GM23338 (cell line): ENCODE measurements at regions not wholly inside any gene's neighbourhood (a gene's known extent, or its start where the extent isn't known, plus 50 kb on each side); places are given as distances from the start of the nearest gene placed in this dataset.

Experiments used
- CREB1 ChIP-seq: fragments of 250-450 bp; sonication (Bioruptor Pico); IDR thresholded peaks from 2 replicates; pipeline ENCODE4 v1.5.0; 2020; ENCODE audit warnings: low read depth, mild to moderate bottlenecking, moderate library complexity
- EZH2 ChIP-seq: fragments of 200-600 bp; sonication (generic); IDR thresholded peaks from one replicate; pipeline ENCODE4 v1.8.0; 2017; ENCODE audit warnings: antibody characterized with exemption, mild to moderate bottlenecking, low read depth; ENCODE audit not compliant: unreplicated experiment
- EZH2phosphoT487 ChIP-seq: fragments of 200-600 bp; sonication (generic); IDR thresholded peaks from one replicate; pipeline ENCODE4 v1.8.1; 2018; ENCODE audit warnings: antibody characterized with exemption; ENCODE audit not compliant: unreplicated experiment
- JUNB ChIP-seq: IDR thresholded peaks from one replicate; pipeline ENCODE4 v1.6.1; 2016; ENCODE audit warnings: antibody characterized with exemption; ENCODE audit not compliant: unreplicated experiment
- NANOG ChIP-seq: IDR thresholded peaks from 2 replicates; pipeline ENCODE4 v1.6.1; 2016; ENCODE audit warnings: antibody characterized with exemption, borderline replicate concordance
- POLR2AphosphoS5 ChIP-seq: IDR thresholded peaks from 2 replicates; pipeline ENCODE4 v1.6.1; 2016; ENCODE audit warnings: antibody characterized with exemption, low read depth
- ZNF114 ChIP-seq: fragments of 250-450 bp; sonication (Bioruptor Pico); IDR thresholded peaks from 2 replicates; pipeline ENCODE4 v1.5.0; 2020; ENCODE audit warnings: mild to moderate bottlenecking, moderate library complexity
- ZNF331 ChIP-seq: fragments of 250-450 bp; sonication (Bioruptor Pico); IDR thresholded peaks from 2 replicates; pipeline ENCODE4 v1.5.0; 2020; ENCODE audit warnings: low read depth, mild to moderate bottlenecking, moderate library complexity
- TF ChIP-seq, protein P1 (sequence below), 2 experiments: fragments of 200-600 bp in 1 of 2; sonication (generic) in 1 of 2; conservative IDR thresholded peaks; 2 replicates each; pipeline versions ENCODE4 v1.5.1 to v1.6.1; 2016 to 2017; ENCODE audit warnings: antibody characterized with exemption in 2 of 2, low read depth in 2 of 2, mild to moderate bottlenecking in 2 of 2, moderate library complexity in 1 of 2
- TF ChIP-seq, protein P2 (sequence below): IDR thresholded peaks from one replicate; pipeline ENCODE4 v1.6.1; 2018; ENCODE audit warnings: antibody characterized with exemption; ENCODE audit not compliant: unreplicated experiment

DNA sequence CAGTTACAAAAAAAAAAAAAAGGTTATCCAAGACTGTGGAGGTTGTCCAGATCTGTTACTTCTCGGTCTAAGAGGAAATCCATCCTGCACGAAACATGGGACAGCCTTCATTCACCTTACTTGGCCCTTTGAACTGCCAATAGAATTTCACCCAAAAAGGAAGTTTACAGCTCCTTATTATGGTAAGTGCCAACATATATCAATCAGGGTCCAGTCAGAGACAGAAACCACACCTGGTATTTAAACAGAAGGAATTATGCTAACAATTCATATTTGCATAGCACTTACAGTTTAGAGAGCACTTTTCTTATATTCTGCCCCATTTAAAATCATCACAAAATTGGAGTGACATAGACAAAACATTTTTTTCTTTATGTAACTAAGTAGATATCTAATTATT, 93.6 kb upstream of the PTPN3 start:
- TF ChIP-seq, protein P1, sequence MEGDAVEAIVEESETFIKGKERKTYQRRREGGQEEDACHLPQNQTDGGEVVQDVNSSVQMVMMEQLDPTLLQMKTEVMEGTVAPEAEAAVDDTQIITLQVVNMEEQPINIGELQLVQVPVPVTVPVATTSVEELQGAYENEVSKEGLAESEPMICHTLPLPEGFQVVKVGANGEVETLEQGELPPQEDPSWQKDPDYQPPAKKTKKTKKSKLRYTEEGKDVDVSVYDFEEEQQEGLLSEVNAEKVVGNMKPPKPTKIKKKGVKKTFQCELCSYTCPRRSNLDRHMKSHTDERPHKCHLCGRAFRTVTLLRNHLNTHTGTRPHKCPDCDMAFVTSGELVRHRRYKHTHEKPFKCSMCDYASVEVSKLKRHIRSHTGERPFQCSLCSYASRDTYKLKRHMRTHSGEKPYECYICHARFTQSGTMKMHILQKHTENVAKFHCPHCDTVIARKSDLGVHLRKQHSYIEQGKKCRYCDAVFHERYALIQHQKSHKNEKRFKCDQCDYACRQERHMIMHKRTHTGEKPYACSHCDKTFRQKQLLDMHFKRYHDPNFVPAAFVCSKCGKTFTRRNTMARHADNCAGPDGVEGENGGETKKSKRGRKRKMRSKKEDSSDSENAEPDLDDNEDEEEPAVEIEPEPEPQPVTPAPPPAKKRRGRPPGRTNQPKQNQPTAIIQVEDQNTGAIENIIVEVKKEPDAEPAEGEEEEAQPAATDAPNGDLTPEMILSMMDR (conservative IDR thresholded peaks at IDR 0.05; ENCODE audit: low read depth in 2 of 2), result no peak
- TF ChIP-seq NANOG, result no peak
- TF ChIP-seq EZH2, result no peak
- TF ChIP-seq, protein P2, sequence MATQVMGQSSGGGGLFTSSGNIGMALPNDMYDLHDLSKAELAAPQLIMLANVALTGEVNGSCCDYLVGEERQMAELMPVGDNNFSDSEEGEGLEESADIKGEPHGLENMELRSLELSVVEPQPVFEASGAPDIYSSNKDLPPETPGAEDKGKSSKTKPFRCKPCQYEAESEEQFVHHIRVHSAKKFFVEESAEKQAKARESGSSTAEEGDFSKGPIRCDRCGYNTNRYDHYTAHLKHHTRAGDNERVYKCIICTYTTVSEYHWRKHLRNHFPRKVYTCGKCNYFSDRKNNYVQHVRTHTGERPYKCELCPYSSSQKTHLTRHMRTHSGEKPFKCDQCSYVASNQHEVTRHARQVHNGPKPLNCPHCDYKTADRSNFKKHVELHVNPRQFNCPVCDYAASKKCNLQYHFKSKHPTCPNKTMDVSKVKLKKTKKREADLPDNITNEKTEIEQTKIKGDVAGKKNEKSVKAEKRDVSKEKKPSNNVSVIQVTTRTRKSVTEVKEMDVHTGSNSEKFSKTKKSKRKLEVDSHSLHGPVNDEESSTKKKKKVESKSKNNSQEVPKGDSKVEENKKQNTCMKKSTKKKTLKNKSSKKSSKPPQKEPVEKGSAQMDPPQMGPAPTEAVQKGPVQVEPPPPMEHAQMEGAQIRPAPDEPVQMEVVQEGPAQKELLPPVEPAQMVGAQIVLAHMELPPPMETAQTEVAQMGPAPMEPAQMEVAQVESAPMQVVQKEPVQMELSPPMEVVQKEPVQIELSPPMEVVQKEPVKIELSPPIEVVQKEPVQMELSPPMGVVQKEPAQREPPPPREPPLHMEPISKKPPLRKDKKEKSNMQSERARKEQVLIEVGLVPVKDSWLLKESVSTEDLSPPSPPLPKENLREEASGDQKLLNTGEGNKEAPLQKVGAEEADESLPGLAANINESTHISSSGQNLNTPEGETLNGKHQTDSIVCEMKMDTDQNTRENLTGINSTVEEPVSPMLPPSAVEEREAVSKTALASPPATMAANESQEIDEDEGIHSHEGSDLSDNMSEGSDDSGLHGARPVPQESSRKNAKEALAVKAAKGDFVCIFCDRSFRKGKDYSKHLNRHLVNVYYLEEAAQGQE, result no peak
- TF ChIP-seq CREB1 (CRISPR knock-in tag), result no peak
- TF ChIP-seq EZH2phosphoT487, result no peak
- TF ChIP-seq POLR2AphosphoS5, result no peak
- no peak for TF ChIP-seq ZNF331
- TF ChIP-seq JUNB, result no peak
- TF ChIP-seq ZNF114 (CRISPR knock-in tag), result no peak
